Hepatocyte (in vitro differentiated cells): ENCODE measurements at regions not wholly inside any gene's neighbourhood (a gene's known extent, or its start where the extent isn't known, plus 50 kb on each side); places are given as distances from the start of the nearest gene placed in this dataset.

Experiments used
- DNase-seq: peaks from one replicate; pipeline ENCODE4 v3.0.0-alpha.2; 2016; ENCODE audit warnings: low spot score
- H2AFZ ChIP-seq: fragments of 200-600 bp; sonication (generic); 2 replicates; pipeline ENCODE4 v1.6.0; 2016; ENCODE audit warnings: antibody characterized with exemption, mild to moderate bottlenecking
- H3K27ac ChIP-seq: fragments of 200-600 bp; sonication (generic); 2 replicates; pipeline ENCODE4 v1.5.1; 2016; ENCODE audit warnings: mild to moderate bottlenecking
- H3K27me3 ChIP-seq: fragments of 200-600 bp; sonication (generic); 2 replicates; pipeline ENCODE4 v1.6.1; 2016
- H3K36me3 ChIP-seq: fragments of 200-600 bp; sonication (generic); replicated peaks from 2 replicates; pipeline ENCODE4 v1.5.1; 2016; ENCODE audit warnings: low read depth; ENCODE audit not compliant: insufficient read depth
- H3K4me1 ChIP-seq: fragments of 200-600 bp; sonication (generic); 2 replicates; pipeline ENCODE4 v1.5.1; 2016; ENCODE audit warnings: mild to moderate bottlenecking, moderate library complexity; ENCODE audit not compliant: insufficient read depth
- H3K4me2 ChIP-seq: fragments of 200-600 bp; sonication (generic); 2 replicates; pipeline ENCODE4 v1.6.0; 2016
- H3K4me3 ChIP-seq: fragments of 200-600 bp; sonication (generic); 2 replicates; pipeline ENCODE4 v1.5.1; 2016; ENCODE audit warnings: mild to moderate bottlenecking
- H3K79me2 ChIP-seq: fragments of 200-600 bp; sonication (generic); 2 replicates; pipeline ENCODE4 v1.6.0; 2017; ENCODE audit warnings: mild to moderate bottlenecking
- H3K9me2 ChIP-seq: fragments of 200-600 bp; sonication (generic); replicated peaks from 2 replicates; pipeline ENCODE4 v1.6.0; 2017; ENCODE audit warnings: mild to moderate bottlenecking; ENCODE audit not compliant: insufficient read depth
- H3K9me3 ChIP-seq: fragments of 200-600 bp; sonication (generic); 2 replicates; pipeline ENCODE4 v1.5.1; 2016; ENCODE audit warnings: low read depth, mild to moderate bottlenecking
- H4K20me1 ChIP-seq: fragments of 200-600 bp; sonication (generic); 2 replicates; pipeline ENCODE4 v1.6.0; 2016; ENCODE audit warnings: mild to moderate bottlenecking; ENCODE audit not compliant: insufficient read depth, poor library complexity, severe bottlenecking
- EZH2 ChIP-seq: fragments of 200-600 bp; sonication (generic); IDR thresholded peaks from 2 replicates; pipeline ENCODE4 v1.6.1; 2016; ENCODE audit warnings: antibody characterized with exemption, mild to moderate bottlenecking, borderline replicate concordance
- EZH2phosphoT487 ChIP-seq: fragments of 200-600 bp; sonication (generic); IDR thresholded peaks from one replicate; pipeline ENCODE4 v1.6.1; 2018; ENCODE audit warnings: antibody characterized with exemption, mild to moderate bottlenecking, low read depth, moderate library complexity; ENCODE audit not compliant: unreplicated experiment, severe bottlenecking
- WGBS: methylation state at CpG from one replicate; pipeline ENCODE4 v1.1.6; 2016; ENCODE audit warnings: low lambda C conversion rate; ENCODE audit errors: missing lambda C conversion rate; 5-methylcytosine and 5-hydroxymethylcytosine counted together
- TF ChIP-seq, protein P1 (sequence below): fragments of 200-600 bp; sonication (generic); IDR thresholded peaks from 2 replicates; pipeline ENCODE4 v1.5.1; 2016; ENCODE audit warnings: antibody characterized with exemption, mild to moderate bottlenecking; ENCODE audit not compliant: poor library complexity

DNA sequence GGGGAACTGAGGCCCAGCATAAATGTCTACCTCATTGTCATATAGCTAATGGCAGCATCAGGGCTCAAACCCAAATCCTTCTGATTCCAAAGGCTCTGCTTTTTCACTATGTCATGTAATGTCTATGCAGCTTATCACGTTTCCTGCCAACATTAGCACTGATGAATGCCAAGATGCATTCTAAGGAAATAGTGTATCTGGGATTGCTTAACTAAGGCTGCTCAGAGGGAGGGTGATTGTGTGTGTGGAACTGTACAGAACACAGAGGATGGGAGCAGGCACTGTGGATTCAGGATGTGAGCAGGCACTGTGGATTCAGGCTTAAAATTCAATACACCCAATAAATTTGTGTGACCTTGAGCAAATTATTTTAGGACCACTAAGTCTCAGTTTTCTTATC is 456.4 kb upstream of the DEPDC1 start:
- H3K4me1 ChIP-seq = no peaks in the 10 kb centered on the region
- no peak for TF ChIP-seq EZH2phosphoT487
- TF ChIP-seq, protein P1, sequence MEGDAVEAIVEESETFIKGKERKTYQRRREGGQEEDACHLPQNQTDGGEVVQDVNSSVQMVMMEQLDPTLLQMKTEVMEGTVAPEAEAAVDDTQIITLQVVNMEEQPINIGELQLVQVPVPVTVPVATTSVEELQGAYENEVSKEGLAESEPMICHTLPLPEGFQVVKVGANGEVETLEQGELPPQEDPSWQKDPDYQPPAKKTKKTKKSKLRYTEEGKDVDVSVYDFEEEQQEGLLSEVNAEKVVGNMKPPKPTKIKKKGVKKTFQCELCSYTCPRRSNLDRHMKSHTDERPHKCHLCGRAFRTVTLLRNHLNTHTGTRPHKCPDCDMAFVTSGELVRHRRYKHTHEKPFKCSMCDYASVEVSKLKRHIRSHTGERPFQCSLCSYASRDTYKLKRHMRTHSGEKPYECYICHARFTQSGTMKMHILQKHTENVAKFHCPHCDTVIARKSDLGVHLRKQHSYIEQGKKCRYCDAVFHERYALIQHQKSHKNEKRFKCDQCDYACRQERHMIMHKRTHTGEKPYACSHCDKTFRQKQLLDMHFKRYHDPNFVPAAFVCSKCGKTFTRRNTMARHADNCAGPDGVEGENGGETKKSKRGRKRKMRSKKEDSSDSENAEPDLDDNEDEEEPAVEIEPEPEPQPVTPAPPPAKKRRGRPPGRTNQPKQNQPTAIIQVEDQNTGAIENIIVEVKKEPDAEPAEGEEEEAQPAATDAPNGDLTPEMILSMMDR = no peak
- no peak for TF ChIP-seq EZH2
- WGBS = 77% methylated on average over 1 of the region's 1 CpG
- H3K27me3 ChIP-seq = no peaks in the 10 kb centered on the region
- H3K9me2 ChIP-seq = no peaks in the 10 kb centered on the region
- H3K36me3 ChIP-seq = no peaks in the 10 kb centered on the region
- H2AFZ ChIP-seq = no peak overlapping the region
- no peak overlapping the region for H3K27ac ChIP-seq
- no peaks in the 10 kb centered on the region for H4K20me1 ChIP-seq
- no peak for DNase-seq
- no peak overlapping the region for H3K4me3 ChIP-seq
- no peaks in the 10 kb centered on the region for H3K9me3 ChIP-seq
- H3K79me2 ChIP-seq = no peaks in the 10 kb centered on the region
- no peak overlapping the region for H3K4me2 ChIP-seq

- Histone ChIP-seq H3K27ac (no peak overlapping the region), H3K27me3 (no peaks in the 10 kb centered on the region), H3K4me1 (no peaks in the 10 kb centered on the region), H4K20me1 (no peaks in the 10 kb centered on the region), H3K36me3 (no peaks in the 10 kb centered on the region), H3K79me2 (no peaks in the 10 kb centered on the region), H3K9me3 (no peaks in the 10 kb centered on the region), H3K4me2 (no peak overlapping the region), H2AFZ (no peak overlapping the region), H3K4me3 (no peak overlapping the region), H3K9me2 (no peaks in the 10 kb centered on the region)
- 89% methylated on average over 2 of the region's 2 CpGs for WGBS
- DNase-seq = no peak
- TF ChIP-seq EZH2 = no peak
- TF ChIP-seq, protein P1 = no peak
- no peak for TF ChIP-seq EZH2phosphoT487
Observed at GRCh38 chr1:68954841-68955240, 458.0 kb upstream of the DEPDC1 start.

GRCh38 chr1:68955424-68955823 is 458.5 kb upstream of the DEPDC1 start:
- H4K20me1 ChIP-seq = no peaks in the 10 kb centered on the region
- H3K36me3 ChIP-seq = no peaks in the 10 kb centered on the region
- no peaks in the 10 kb centered on the region for H3K9me2 ChIP-seq
- H2AFZ ChIP-seq = no peak overlapping the region
- no peaks in the 10 kb centered on the region for H3K9me3 ChIP-seq
- no peaks in the 10 kb centered on the region for H3K27me3 ChIP-seq
- H3K4me3 ChIP-seq = no peak overlapping the region
- TF ChIP-seq EZH2phosphoT487 (no peak), EZH2 (no peak)
- TF ChIP-seq, protein P1 = no peak
- DNase-seq = no peak
- no peaks in the 10 kb centered on the region for H3K4me1 ChIP-seq
- H3K79me2 ChIP-seq = no peaks in the 10 kb centered on the region
- H3K4me2 ChIP-seq = no peak overlapping the region
- no peak overlapping the region for H3K27ac ChIP-seq
- WGBS = 81% methylated on average over 5 of the region's 5 CpGs

GRCh38 chr1:68958958-68959357 is 462.1 kb upstream of the DEPDC1 start:
- H3K36me3 ChIP-seq = no peaks in the 10 kb centered on the region
- no peaks in the 10 kb centered on the region for H3K9me3 ChIP-seq
- DNase-seq = no peak
- H3K79me2 ChIP-seq = no peaks in the 10 kb centered on the region
- H3K4me3 ChIP-seq = no peak overlapping the region
- H3K27me3 ChIP-seq = no peaks in the 10 kb centered on the region
- no peak for TF ChIP-seq EZH2phosphoT487
- TF ChIP-seq, protein P1 = no peak
- TF ChIP-seq EZH2 = no peak
- H2AFZ ChIP-seq = no peak overlapping the region
- H3K4me1 ChIP-seq = no peaks in the 10 kb centered on the region
- no peak overlapping the region for H3K4me2 ChIP-seq
- H4K20me1 ChIP-seq = no peaks in the 10 kb centered on the region
- H3K27ac ChIP-seq = no peak overlapping the region
- no peaks in the 10 kb centered on the region for H3K9me2 ChIP-seq
- 78% methylated on average over 3 of the region's 3 CpGs for WGBS
